ENCODE measurements at regions not wholly inside any gene's neighbourhood (a gene's known extent, or its start where the extent isn't known, plus 50 kb on each side); places are given as distances from the start of the nearest gene placed in this dataset.
A peak's percentile ranks its signal among the peaks of the same experiment; 100 is the strongest.

- Histone ChIP-seq H3K36me3 (ENCODE audit: insufficient read depth, low read depth, low read length) (no peaks in the 10 kb centered on the region), H3K27ac (ENCODE audit: low read length) (no peak overlapping the region), H3K4me1 (ENCODE audit: insufficient read depth, low read length) (no peaks in the 10 kb centered on the region), H3K27me3 (ENCODE audit: insufficient read depth, low read length) (no peaks in the 10 kb centered on the region), H3K4me3 (ENCODE audit: low read length) (no peak overlapping the region), H3K9ac (ENCODE audit: low read depth, low read length) (no peak overlapping the region), H3K9me3 (ENCODE audit: insufficient read depth, low read depth, low read length) (peaks cover 26% of the 10 kb centered on the region)
Observed at GRCh38 chr4:28565396-28565795, 1704.8 kb downstream of the STIM2 start.

GRCh38 chr4:28600958-28601357 lies 1740.3 kb downstream of the STIM2 start:
- H3K4me1 ChIP-seq (ENCODE audit: insufficient read depth, low read length) = 0 out of 2 replicates have a peak, but pooled peaks cover 2% of the 10 kb centered on the region
- no peak overlapping the region for H3K27ac ChIP-seq (ENCODE audit: low read length)
- no peak overlapping the region for H3K9ac ChIP-seq (ENCODE audit: low read depth, low read length)
- H3K9me3 ChIP-seq (ENCODE audit: insufficient read depth, low read depth, low read length) = peaks cover under 1% of the 10 kb centered on the region
- H3K4me3 ChIP-seq (ENCODE audit: low read length) = no peak overlapping the region
- H3K27me3 ChIP-seq (ENCODE audit: insufficient read depth, low read length) = no peaks in the 10 kb centered on the region
- no peaks in the 10 kb centered on the region for H3K36me3 ChIP-seq (ENCODE audit: insufficient read depth, low read depth, low read length)

- Histone ChIP-seq H3K27me3 (ENCODE audit: insufficient read depth, low read length) (no peaks in the 10 kb centered on the region), H3K4me1 (ENCODE audit: insufficient read depth, low read length) (no peaks in the 10 kb centered on the region), H3K4me3 (ENCODE audit: low read length) (no peak overlapping the region), H3K9ac (ENCODE audit: low read depth, low read length) (no peak overlapping the region), H3K27ac (ENCODE audit: low read length) (no peak overlapping the region), H3K9me3 (ENCODE audit: insufficient read depth, low read depth, low read length) (no peaks in the 10 kb centered on the region), H3K36me3 (ENCODE audit: insufficient read depth, low read depth, low read length) (no peaks in the 10 kb centered on the region)
Observed at GRCh38 chr4:28621591-28621990, 1761.0 kb downstream of the STIM2 start.

GRCh38 chr4:28636971-28637370 lies 1776.3 kb downstream of the STIM2 start:
- Histone ChIP-seq H3K9ac (ENCODE audit: low read depth, low read length) (no peak overlapping the region), H3K4me1 (ENCODE audit: insufficient read depth, low read length) (no peaks in the 10 kb centered on the region), H3K4me3 (ENCODE audit: low read length) (no peak overlapping the region), H3K27ac (ENCODE audit: low read length) (no peak overlapping the region), H3K9me3 (ENCODE audit: insufficient read depth, low read depth, low read length) (peaks cover 8% of the 10 kb centered on the region), H3K27me3 (ENCODE audit: insufficient read depth, low read length) (no peaks in the 10 kb centered on the region), H3K36me3 (ENCODE audit: insufficient read depth, low read depth, low read length) (no peaks in the 10 kb centered on the region; the same call in 1 of the 2 replicates)

- Histone ChIP-seq H3K27me3 (ENCODE audit: insufficient read depth, low read length) (no peaks in the 10 kb centered on the region), H3K9ac (ENCODE audit: low read depth, low read length) (no peak overlapping the region), H3K4me1 (ENCODE audit: insufficient read depth, low read length) (no peaks in the 10 kb centered on the region), H3K36me3 (ENCODE audit: insufficient read depth, low read depth, low read length) (no peaks in the 10 kb centered on the region), H3K9me3 (ENCODE audit: insufficient read depth, low read depth, low read length) (no peaks in the 10 kb centered on the region), H3K27ac (ENCODE audit: low read length) (no peak overlapping the region), H3K4me3 (ENCODE audit: low read length) (no peak overlapping the region)
Observed at GRCh38 chr4:28639747-28640146, 1779.1 kb downstream of the STIM2 start.

GRCh38 chr4:28654618-28655017 lies 1794.0 kb downstream of the STIM2 start:
- no peaks in the 10 kb centered on the region for H3K4me1 ChIP-seq (ENCODE audit: insufficient read depth, low read length)
- no peaks in the 10 kb centered on the region for H3K27me3 ChIP-seq (ENCODE audit: insufficient read depth, low read length)
- no peaks in the 10 kb centered on the region for H3K9me3 ChIP-seq (ENCODE audit: insufficient read depth, low read depth, low read length)
- no peak overlapping the region for H3K27ac ChIP-seq (ENCODE audit: low read length)
- no peak overlapping the region for H3K9ac ChIP-seq (ENCODE audit: low read depth, low read length)
- no peaks in the 10 kb centered on the region for H3K36me3 ChIP-seq (ENCODE audit: insufficient read depth, low read depth, low read length)
- no peak overlapping the region for H3K4me3 ChIP-seq (ENCODE audit: low read length)

GRCh38 chr4:28665306-28665705 lies 1804.7 kb downstream of the STIM2 start:
- Histone ChIP-seq H3K27ac (ENCODE audit: low read length) (no peak overlapping the region), H3K4me3 (ENCODE audit: low read length) (no peak overlapping the region), H3K9me3 (ENCODE audit: insufficient read depth, low read depth, low read length) (no peaks in the 10 kb centered on the region), H3K9ac (ENCODE audit: low read depth, low read length) (no peak overlapping the region), H3K27me3 (ENCODE audit: insufficient read depth, low read length) (no peaks in the 10 kb centered on the region), H3K36me3 (ENCODE audit: insufficient read depth, low read depth, low read length) (no peaks in the 10 kb centered on the region), H3K4me1 (ENCODE audit: insufficient read depth, low read length) (no peaks in the 10 kb centered on the region)

- peaks cover 4% of the 10 kb centered on the region; the same call in 1 of the 2 replicates for H3K4me1 ChIP-seq (ENCODE audit: insufficient read depth, low read length)
- H3K4me3 ChIP-seq (ENCODE audit: low read length) = no peak overlapping the region
- no peaks in the 10 kb centered on the region for H3K36me3 ChIP-seq (ENCODE audit: insufficient read depth, low read depth, low read length)
- H3K9me3 ChIP-seq (ENCODE audit: insufficient read depth, low read depth, low read length) = no peaks in the 10 kb centered on the region
- H3K9ac ChIP-seq (ENCODE audit: low read depth, low read length) = no peak overlapping the region
- H3K27ac ChIP-seq (ENCODE audit: low read length) = no peak overlapping the region
- H3K27me3 ChIP-seq (ENCODE audit: insufficient read depth, low read length) = no peaks in the 10 kb centered on the region
Observed at GRCh38 chr4:28675582-28675981, 1814.9 kb downstream of the STIM2 start.

- H3K27ac ChIP-seq (ENCODE audit: low read length) = no peak overlapping the region
- no peak overlapping the region for H3K9ac ChIP-seq (ENCODE audit: low read depth, low read length)
- no peaks in the 10 kb centered on the region for H3K36me3 ChIP-seq (ENCODE audit: insufficient read depth, low read depth, low read length)
- peaks cover 21% of the 10 kb centered on the region; the same call in 1 of the 2 replicates for H3K4me1 ChIP-seq (ENCODE audit: insufficient read depth, low read length)
- H3K27me3 ChIP-seq (ENCODE audit: insufficient read depth, low read length) = no peaks in the 10 kb centered on the region
- no peaks in the 10 kb centered on the region for H3K9me3 ChIP-seq (ENCODE audit: insufficient read depth, low read depth, low read length)
- no peak overlapping the region for H3K4me3 ChIP-seq (ENCODE audit: low read length)
Observed at GRCh38 chr4:28677808-28678207, 1817.2 kb downstream of the STIM2 start.

GRCh38 chr4:28682847-28683246 lies 1822.2 kb downstream of the STIM2 start:
- no peaks in the 10 kb centered on the region for H3K9me3 ChIP-seq (ENCODE audit: insufficient read depth, low read depth, low read length)
- peak overlapping the region; percentile 23; the same call in 1 of the 2 replicates for H3K4me3 ChIP-seq (ENCODE audit: low read length)
- no peaks in the 10 kb centered on the region for H3K36me3 ChIP-seq (ENCODE audit: insufficient read depth, low read depth, low read length)
- H3K9ac ChIP-seq (ENCODE audit: low read depth, low read length) = no peak overlapping the region
- H3K27me3 ChIP-seq (ENCODE audit: insufficient read depth, low read length) = no peaks in the 10 kb centered on the region
- H3K4me1 ChIP-seq (ENCODE audit: insufficient read depth, low read length) = peaks cover 28% of the 10 kb centered on the region; the same call in 1 of the 2 replicates
- peak overlapping the region; percentile 51 for H3K27ac ChIP-seq (ENCODE audit: low read length)

- no peak overlapping the region for H3K27ac ChIP-seq (ENCODE audit: low read length)
- H3K27me3 ChIP-seq (ENCODE audit: insufficient read depth, low read length) = no peaks in the 10 kb centered on the region
- no peaks in the 10 kb centered on the region for H3K36me3 ChIP-seq (ENCODE audit: insufficient read depth, low read depth, low read length)
- no peaks in the 10 kb centered on the region for H3K9me3 ChIP-seq (ENCODE audit: insufficient read depth, low read depth, low read length)
- no peak overlapping the region for H3K4me3 ChIP-seq (ENCODE audit: low read length)
- H3K9ac ChIP-seq (ENCODE audit: low read depth, low read length) = no peak overlapping the region
- peaks cover 14% of the 10 kb centered on the region; the same call in 1 of the 2 replicates for H3K4me1 ChIP-seq (ENCODE audit: insufficient read depth, low read length)
Observed at GRCh38 chr4:28686618-28687017, 1826.0 kb downstream of the STIM2 start.

GRCh38 chr4:28690890-28691289 lies 1830.2 kb downstream of the STIM2 start:
- H3K27ac ChIP-seq (ENCODE audit: low read length) = no peak overlapping the region
- H3K4me3 ChIP-seq (ENCODE audit: low read length) = no peak overlapping the region
- H3K4me1 ChIP-seq (ENCODE audit: insufficient read depth, low read length) = no peaks in the 10 kb centered on the region
- no peaks in the 10 kb centered on the region for H3K36me3 ChIP-seq (ENCODE audit: insufficient read depth, low read depth, low read length)
- H3K9me3 ChIP-seq (ENCODE audit: insufficient read depth, low read depth, low read length) = no peaks in the 10 kb centered on the region
- no peaks in the 10 kb centered on the region for H3K27me3 ChIP-seq (ENCODE audit: insufficient read depth, low read length)
- no peak overlapping the region for H3K9ac ChIP-seq (ENCODE audit: low read depth, low read length)

Measured in iPS-20b (cell line).